NCI-H82 treated with DMSO at 0.1 percent for 48 hours (cell line): ENCODE measurements at regions not wholly inside any gene's neighbourhood (a gene's known extent, or its start where the extent isn't known, plus 50 kb on each side); places are given as distances from the start of the nearest gene placed in this dataset.
"Not testable (repeated sequence)": the region's sequence is repeated elsewhere in the genome, so short reads cannot be mapped to it uniquely, and the experiment has no call there.

Experiments
- DNase-seq: peaks from one replicate; lab custom pipeline; 2025; ENCODE audit not compliant: unreplicated experiment; lab: John Stamatoyannopoulos, UW

- peak; percentile 55 for DNase-seq
Observed at GRCh38 chr6:137313928-137314855, 95.0 kb upstream of the IFNGR1 start.

GRCh38 chr6:137313211-137313610 is 94.0 kb upstream of the IFNGR1 start:
- no peak for DNase-seq

- DNase-seq = no peak
Observed at GRCh38 chr6:137311940-137312339, 92.8 kb upstream of the IFNGR1 start.

GRCh38 chr6:137309078-137309762 is 90.0 kb upstream of the IFNGR1 start:
- DNase-seq = no peak

GRCh38 chr6:137307163-137307854 is 88.1 kb upstream of the IFNGR1 start:
- DNase-seq = no peak

- no peak for DNase-seq
Observed at GRCh38 chr6:137305691-137306090, 86.5 kb upstream of the IFNGR1 start.

- DNase-seq = no peak
Observed at GRCh38 chr6:137304020-137304780, 85.0 kb upstream of the IFNGR1 start.

- no peak for DNase-seq
Observed at GRCh38 chr6:137303441-137303840, 84.3 kb upstream of the IFNGR1 start.

- no peak for DNase-seq
Observed at GRCh38 chr6:137299681-137300080, 80.5 kb upstream of the IFNGR1 start.

- no peak for DNase-seq
Observed at GRCh38 chr6:137297887-137298286, 78.7 kb upstream of the IFNGR1 start.

GRCh38 chr6:137292326-137292725 is 73.1 kb upstream of the IFNGR1 start:
- not testable (repeated sequence) for DNase-seq

- no peak for DNase-seq
Observed at GRCh38 chr6:137291441-137291840, 72.3 kb upstream of the IFNGR1 start.

GRCh38 chr6:137290601-137291261 is 71.5 kb upstream of the IFNGR1 start:
- DNase-seq = no peak

- DNase-seq = no peak
Observed at GRCh38 chr6:137286916-137287315, 67.7 kb upstream of the IFNGR1 start.

- DNase-seq = no peak
Observed at GRCh38 chr6:137286368-137286767, 67.2 kb upstream of the IFNGR1 start.

- DNase-seq = no peak
Observed at GRCh38 chr6:137284811-137285110, 65.6 kb upstream of the IFNGR1 start.

- DNase-seq = no peak
Observed at GRCh38 chr6:137283940-137284810, 65.0 kb upstream of the IFNGR1 start.

- DNase-seq = no peak
Observed at GRCh38 chr6:137283080-137283479, 63.9 kb upstream of the IFNGR1 start.

- DNase-seq = no peak
Observed at GRCh38 chr6:137282254-137282653, 63.1 kb upstream of the IFNGR1 start.

- not testable (repeated sequence) for DNase-seq
Observed at GRCh38 chr6:137279279-137279678, 60.1 kb upstream of the IFNGR1 start.
